GM12878 (cell line): ENCODE measurements at regions not wholly inside any gene's neighbourhood (a gene's known extent, or its start where the extent isn't known, plus 50 kb on each side); places are given as distances from the start of the nearest gene placed in this dataset.

Source experiments
- ATAC-seq: fragments of 200-7000 bp; cut with Tn5 transposase; 3 replicates; pipeline ENCODE4 v1.9.1; 2020; ENCODE audit warnings: mild to moderate bottlenecking, moderate library complexity
- BruUV-seq: library from RNA; stranded (reverse); fragments of 400-500 nt; replicated peaks from 2 replicates; lab custom pipeline; 2021; lab: Mats Ljungman, UMichigan
- CTCF ChIA-PET: fragments of 300-600 bp; sonication (Branson Sonifier 250); formaldehyde crosslinking; extraction: SDS; loops from one replicate; lab custom pipeline; 2021; ENCODE audit warnings: inconsistent platforms; lab: Yijun Ruan, JAX
- POLR2A ChIA-PET: fragments of 350-600 bp; formaldehyde crosslinking; extraction: SDS; loops from one replicate; lab custom pipeline; 2021; ENCODE audit warnings: inconsistent platforms; lab: Charles Lee
- RAD21 ChIA-PET: fragments of 300-600 bp; sonication (Branson Sonifier 250); formaldehyde crosslinking; loops from one replicate; lab custom pipeline; 2023; ENCODE audit warnings: antibody characterized with exemption; ENCODE audit not compliant: unreplicated experiment; lab: Charles Lee
- SMC1A ChIA-PET: fragments of 300-600 bp; sonication (Branson Sonifier 250); formaldehyde crosslinking; loops from one replicate; lab custom pipeline; 2023; ENCODE audit not compliant: unreplicated experiment, uncharacterized antibody; lab: Charles Lee
- DNase-seq: peaks from one replicate; pipeline ENCODE4 v3.0.0-alpha.2; 2011; ENCODE audit warnings: low read depth, low spot score
- FAIRE-seq: peaks from 3 replicates; lab custom pipeline; 2011; peaks lifted over from hg19 to GRCh38; lab: Jason Lieb, UNC
- H2AFZ ChIP-seq: 2 replicates; pipeline ENCODE4 v1.6.0; 2011; ENCODE audit warnings: low read depth, low read length, control low read depth; ENCODE audit not compliant: control insufficient read depth
- H3K27ac ChIP-seq: 2 replicates; pipeline ENCODE4 v1.5.1; 2011; ENCODE audit warnings: control low read depth; ENCODE audit not compliant: control insufficient read depth, insufficient read depth
- H3K27me3 ChIP-seq, 2 experiments: replicated peaks in 1 of 2; 2 replicates each; pipeline versions ENCODE4 v1.6.0 to v1.6.1; 2011; ENCODE audit warnings: low read length in 1 of 2; ENCODE audit not compliant: control insufficient read depth in 2 of 2, insufficient read depth in 2 of 2
- H3K36me3 ChIP-seq, 2 experiments: 2 replicates each; pipeline ENCODE4 v1.5.1; 2011; ENCODE audit warnings: low read length in 1 of 2; ENCODE audit not compliant: control insufficient read depth in 2 of 2, insufficient read depth in 2 of 2
- H3K4me1 ChIP-seq: 2 replicates; pipeline ENCODE4 v1.6.1; 2011; ENCODE audit warnings: mild to moderate bottlenecking, low read length, moderate library complexity, mixed read lengths; ENCODE audit not compliant: control insufficient read depth, insufficient read depth
- H3K4me2 ChIP-seq: 2 replicates; pipeline ENCODE4 v1.6.0; 2011; ENCODE audit warnings: control low read depth; ENCODE audit not compliant: control insufficient read depth, insufficient read depth
- H3K4me3 ChIP-seq: fragments of 200-600 bp; sonication (generic); 2 replicates; pipeline ENCODE4 v1.5.1; 2016
- H3K79me2 ChIP-seq: 2 replicates; pipeline ENCODE4 v1.6.0; 2011; ENCODE audit warnings: low read length; ENCODE audit not compliant: control insufficient read depth, insufficient read depth
- H3K9ac ChIP-seq: 2 replicates; pipeline ENCODE4 v1.8.0; 2011; ENCODE audit warnings: low read length, control low read depth, mixed read lengths; ENCODE audit not compliant: control insufficient read depth, insufficient read depth
- H3K9me3 ChIP-seq: replicated peaks from 3 replicates; pipeline ENCODE4 v1.5.1; 2011; ENCODE audit warnings: mild to moderate bottlenecking, low read length; ENCODE audit not compliant: control insufficient read depth, insufficient read depth
- H4K20me1 ChIP-seq: 2 replicates; pipeline ENCODE4 v1.6.0; 2011; ENCODE audit not compliant: control insufficient read depth, insufficient read depth
- ATF7 ChIP-seq: fragments of 450-650 bp; IDR thresholded peaks from 2 replicates; pipeline ENCODE4 v1.6.1; 2016; ENCODE audit warnings: low read depth, mild to moderate bottlenecking
- BMI1 ChIP-seq: fragments of 450-650 bp; IDR thresholded peaks from 2 replicates; pipeline ENCODE4 v1.6.1; 2016; ENCODE audit warnings: mild to moderate bottlenecking, moderate library complexity, borderline replicate concordance
- E4F1 ChIP-seq: fragments of 450-650 bp; IDR thresholded peaks from 2 replicates; pipeline ENCODE4 v1.6.1; 2018; ENCODE audit warnings: borderline replicate concordance, mild to moderate bottlenecking; ENCODE audit not compliant: partially characterized antibody
- JUND ChIP-seq: IDR thresholded peaks from 2 replicates; pipeline ENCODE4 v1.6.1; 2012; ENCODE audit warnings: low read depth, mild to moderate bottlenecking, low read length, improper control_type of control experiment, moderate library complexity
- MEF2B ChIP-seq: fragments of 450-650 bp; IDR thresholded peaks from 2 replicates; pipeline ENCODE4 v1.6.1; 2018; ENCODE audit warnings: mild to moderate bottlenecking, moderate library complexity; ENCODE audit not compliant: partially characterized antibody, poor library complexity, severe bottlenecking
- RAD21 ChIP-seq: IDR thresholded peaks from 2 replicates; pipeline ENCODE4 v1.6.1; 2011; ENCODE audit warnings: mild to moderate bottlenecking, low read depth, low read length, moderate library complexity; ENCODE audit not compliant: insufficient read depth
- SP1 ChIP-seq: IDR thresholded peaks from one replicate; pipeline ENCODE4 v1.6.1; 2011; ENCODE audit warnings: low read depth, low read length
- TCF12 ChIP-seq: IDR thresholded peaks from 2 replicates; pipeline ENCODE4 v1.6.1; 2011; ENCODE audit warnings: low read depth, mild to moderate bottlenecking, low read length
- ZBTB4 ChIP-seq: fragments of 450-650 bp; formaldehyde crosslinking; IDR thresholded peaks from 2 replicates; pipeline ENCODE4 v1.4.0; 2022; ENCODE audit warnings: mild to moderate bottlenecking, moderate library complexity
- ZNF274 ChIP-seq: IDR thresholded peaks from one replicate; pipeline ENCODE4 v1.8.0; 2011; ENCODE audit not compliant: insufficient read length, insufficient read depth
- ZNF384 ChIP-seq: IDR thresholded peaks from 2 replicates; pipeline ENCODE4 v1.6.1; 2012; ENCODE audit warnings: low read depth, mild to moderate bottlenecking, low read length, improper control_type of control experiment, borderline replicate concordance
- WGBS: methylation state at CpG from one replicate; pipeline ENCODE4 v1.1.6; 2016; ENCODE audit warnings: low lambda C conversion rate; ENCODE audit not compliant: insufficient replicate concordance, insufficient coverage; ENCODE audit errors: missing lambda C conversion rate; 5-methylcytosine and 5-hydroxymethylcytosine counted together
- in situ Hi-C: fragments of 300-500 bp; cut with MboI; formaldehyde crosslinking; loops from 9 replicates; pipeline ENCODE4 v1.14.3; 2018; ENCODE audit warnings: mixed read lengths
- intact Hi-C: fragments of 100-400 bp; cut with micrococcal nuclease; formaldehyde crosslinking; loops from one replicate; pipeline ENCODE4 v1.14.2; 2022; ENCODE audit not compliant: unreplicated experiment

DNA sequence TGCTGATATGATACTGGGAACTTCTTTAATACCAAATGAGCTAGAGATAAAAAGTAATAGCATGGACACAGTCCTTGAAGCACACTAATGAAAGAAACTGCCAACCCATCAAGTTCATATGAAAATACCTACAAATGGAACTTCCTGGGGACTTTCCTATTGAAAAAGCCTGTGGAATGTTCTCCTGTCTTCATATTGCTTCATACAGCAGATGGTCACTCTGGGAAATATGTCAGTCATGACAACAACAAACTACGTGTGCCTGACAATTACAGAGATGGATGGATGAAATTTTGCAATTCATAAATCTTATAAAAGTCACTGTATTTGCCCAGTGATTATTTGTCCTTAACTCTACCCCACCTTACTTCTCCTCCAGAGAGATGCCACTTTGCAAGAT lies 106.6 kb upstream of the COL1A2 start:
- TF ChIP-seq TCF12 (no peak), ZNF384 (no peak), MEF2B (no peak), JUND (no peak), BMI1 (no peak), RAD21 (no peak), ZBTB4 (no peak), E4F1 (no peak), ZNF274 (no peak), SP1 (no peak), ATF7 (no peak)
- TF ChIP-seq, all 136 proteins: peak for 0
- in situ Hi-C loops (no loop called here), intact Hi-C loops (loop anchor here (5.0 kb wide), 1 partner anchor 109 kb away; no protein-coding TSS in a partner anchor)
- BruUV-seq = no TSS peak
- H3K79me2 ChIP-seq = no peaks in the 10 kb centered on the region
- no peak for DNase-seq
- no peak overlapping the region for H3K9ac ChIP-seq
- no peaks in the 10 kb centered on the region for H3K4me1 ChIP-seq
- H2AFZ ChIP-seq = no peak overlapping the region
- RAD21 ChIA-PET = no interaction called here
- H3K36me3 ChIP-seq = no peaks in the 10 kb centered on the region
- H3K27me3 ChIP-seq = no peaks in the 10 kb centered on the region; a peak in 1 of 4 replicates
- CTCF ChIA-PET = no interaction called here
- no peak overlapping the region for H3K27ac ChIP-seq
- FAIRE-seq = no peak
- 0% methylated on average over 1 of the region's 1 CpG for WGBS
- no peak for ATAC-seq
- POLR2A ChIA-PET = no interaction called here
- no peaks in the 10 kb centered on the region for H4K20me1 ChIP-seq
- no peaks in the 10 kb centered on the region for H3K9me3 ChIP-seq
- H3K4me3 ChIP-seq = no peak overlapping the region
- SMC1A ChIA-PET = interaction anchor here (0.8 kb wide), 2 partner anchors 31 to 470 kb away, joined by 3 read pairs; no protein-coding TSS in a partner anchor
- H3K4me2 ChIP-seq = no peak overlapping the region
